CD4-positive, alpha-beta T cell treated with Interleukin-17A for 4 hours (primary cell): ENCODE measurements at regions not wholly inside any gene's neighbourhood (a gene's known extent, or its start where the extent isn't known, plus 50 kb on each side); places are given as distances from the start of the nearest gene placed in this dataset.
"Not testable (repeated sequence)": the region's sequence is repeated elsewhere in the genome, so short reads cannot be mapped to it uniquely, and the experiment has no call there.

Experiments
- DNase-seq: peaks from one replicate; pipeline ENCODE4 v3.0.0-alpha.2; 2020; ENCODE audit warnings: mixed read lengths

GRCh38 chr22:10526079-10526478 lies 5001.9 kb upstream of the OR11H1 start:
- not testable (repeated sequence) for DNase-seq

GRCh38 chr22:10531141-10531540 lies 4996.9 kb upstream of the OR11H1 start:
- DNase-seq = not testable (repeated sequence)

GRCh38 chr22:10572531-10572930 lies 4955.5 kb upstream of the OR11H1 start:
- DNase-seq = not testable (repeated sequence)

GRCh38 chr22:10601071-10601470 lies 4926.9 kb upstream of the OR11H1 start:
- DNase-seq = not testable (repeated sequence)

- not testable (repeated sequence) for DNase-seq
These were observed 4896.0 kb upstream of the OR11H1 start for GRCh38 chr22:10631961-10632360.

- not testable (repeated sequence) for DNase-seq
These were observed 4892.7 kb upstream of the OR11H1 start for GRCh38 chr22:10635341-10635740.

GRCh38 chr22:10662818-10663217 lies 4865.2 kb upstream of the OR11H1 start:
- DNase-seq = not testable (repeated sequence)

- not testable (repeated sequence) for DNase-seq
These were observed 4854.9 kb upstream of the OR11H1 start for GRCh38 chr22:10673065-10673464.

GRCh38 chr22:10678720-10679119 lies 4849.3 kb upstream of the OR11H1 start:
- not testable (repeated sequence) for DNase-seq

GRCh38 chr22:10685436-10685835 lies 4842.6 kb upstream of the OR11H1 start:
- not testable (repeated sequence) for DNase-seq

- not testable (repeated sequence) for DNase-seq
These were observed 4840.7 kb upstream of the OR11H1 start for GRCh38 chr22:10687256-10687655.

GRCh38 chr22:10698836-10699235 lies 4829.2 kb upstream of the OR11H1 start:
- DNase-seq = not testable (repeated sequence)

- not testable (repeated sequence) for DNase-seq
These were observed 4828.5 kb upstream of the OR11H1 start for GRCh38 chr22:10699301-10700097.

GRCh38 chr22:10708175-10708574 lies 4819.8 kb upstream of the OR11H1 start:
- DNase-seq = not testable (repeated sequence)

- DNase-seq = not testable (repeated sequence)
These were observed 4817.1 kb upstream of the OR11H1 start for GRCh38 chr22:10710923-10711322.

- DNase-seq = not testable (repeated sequence)
These were observed 4805.2 kb upstream of the OR11H1 start for GRCh38 chr22:10722804-10723203.

GRCh38 chr22:10723966-10724365 lies 4804.0 kb upstream of the OR11H1 start:
- DNase-seq = not testable (repeated sequence)

- no peak for DNase-seq
These were observed 4800.6 kb upstream of the OR11H1 start for GRCh38 chr22:10727393-10727792.

- DNase-seq = not testable (repeated sequence)
These were observed 4798.0 kb upstream of the OR11H1 start for GRCh38 chr22:10729979-10730378.

- not testable (repeated sequence) for DNase-seq
These were observed 4797.3 kb upstream of the OR11H1 start for GRCh38 chr22:10730706-10731105.

- DNase-seq = not testable (repeated sequence)
These were observed 4796.6 kb upstream of the OR11H1 start for GRCh38 chr22:10731246-10731974.

- not testable (repeated sequence) for DNase-seq
These were observed 4792.9 kb upstream of the OR11H1 start for GRCh38 chr22:10735075-10735474.

GRCh38 chr22:10736879-10737278 lies 4791.1 kb upstream of the OR11H1 start:
- DNase-seq = not testable (repeated sequence)

- not testable (repeated sequence) for DNase-seq
These were observed 4790.1 kb upstream of the OR11H1 start for GRCh38 chr22:10737931-10738330.
